B cell (primary cell): ENCODE measurements at regions not wholly inside any gene's neighbourhood (a gene's known extent, or its start where the extent isn't known, plus 50 kb on each side); places are given as distances from the start of the nearest gene placed in this dataset.

Source experiments
- ATAC-seq: fragments of 200-7000 bp; cut with Tn5 transposase; one replicate; pipeline ENCODE4 v1.10.0; 2021; ENCODE audit warnings: low read depth, mild to moderate bottlenecking, moderate number of reproducible peaks, moderate library complexity
- CTCF ChIA-PET: fragments of 350-600 bp; sonication (Branson Sonifier 250); formaldehyde crosslinking; loops from one replicate; lab custom pipeline; 2021; ENCODE audit warnings: antibody characterized with exemption, inconsistent platforms; lab: Charles Lee
- POLR2A ChIA-PET: fragments of 350-600 bp; sonication (Branson Sonifier 250); formaldehyde crosslinking; loops from one replicate; lab custom pipeline; 2021; ENCODE audit warnings: antibody characterized with exemption; lab: Charles Lee
- DNase-seq: peaks from one replicate; pipeline ENCODE4 v3.0.0; 2013
- H2AFZ ChIP-seq: 2 replicates; pipeline ENCODE4 v1.6.1; 2012; ENCODE audit warnings: mild to moderate bottlenecking, low read depth, low read length; ENCODE audit not compliant: insufficient read depth, poor library complexity, severe bottlenecking
- H3K27ac ChIP-seq, 2 donors: 1 replicate in 1 of 2; 2 replicates in 1 of 2; pipeline ENCODE4 v1.5.1; 2012 to 2013; ENCODE audit warnings: low read length in 2 of 2, mild to moderate bottlenecking in 2 of 2, moderate library complexity in 1 of 2
- H3K27me3 ChIP-seq, 4 experiments: fragments of 200-600 bp in 1 of 4; sonication (generic) in 1 of 4; replicated peaks in 1 of 4; 1 replicate in 2 of 4; 2 replicates in 2 of 4; pipeline versions ENCODE4 v1.6.1 to v1.7.0; 2013 to 2016; ENCODE audit warnings: low read length in 3 of 4, mild to moderate bottlenecking in 2 of 4, mixed read lengths in 1 of 4, moderate library complexity in 1 of 4; ENCODE audit not compliant: insufficient read depth in 4 of 4, control insufficient read depth in 3 of 4; ENCODE audit errors: control extremely low read depth in 1 of 4
- H3K36me3 ChIP-seq, 2 experiments: replicated peaks in 1 of 2; 1 replicate in 1 of 2; 2 replicates in 1 of 2; pipeline versions ENCODE4 v1.6.1 to v1.7.1; 2013; ENCODE audit warnings: low read length in 1 of 2; ENCODE audit not compliant: insufficient read depth in 2 of 2, control insufficient read depth in 1 of 2; ENCODE audit errors: control extremely low read depth in 1 of 2, extremely low read depth in 1 of 2
- H3K4me1 ChIP-seq, 2 donors: fragments of 200-600 bp in 1 of 2; sonication (generic) in 1 of 2; 1 replicate in 1 of 2; 2 replicates in 1 of 2; pipeline versions ENCODE4 v1.5.1 to v1.6.1; 2013 to 2017; ENCODE audit warnings: low read length in 2 of 2; ENCODE audit not compliant: control insufficient read depth in 2 of 2, insufficient read depth in 2 of 2
- H3K4me2 ChIP-seq: replicated peaks from 2 replicates; pipeline ENCODE3; 2012; ENCODE audit warnings: mild to moderate bottlenecking, low read depth, low read length; ENCODE audit not compliant: poor library complexity, severe bottlenecking
- H3K4me3 ChIP-seq, 5 experiments: fragments of 200-600 bp in 1 of 5; sonication (generic) in 1 of 5; 1 replicate in 3 of 5; 2 replicates in 2 of 5; pipeline versions ENCODE4 v1.5.1 to v1.7.0; 2011 to 2016; ENCODE audit warnings: low read length in 4 of 5, mild to moderate bottlenecking in 4 of 5, low read depth in 2 of 5, control low read depth in 1 of 5, moderate library complexity in 1 of 5; ENCODE audit not compliant: insufficient read depth in 1 of 5; ENCODE audit errors: control extremely low read depth in 1 of 5, extremely low read depth in 1 of 5
- H3K79me2 ChIP-seq: fragments of 200-600 bp; sonication (generic); one replicate; pipeline ENCODE4 v1.6.0; 2016; ENCODE audit warnings: low read length; ENCODE audit not compliant: control insufficient read depth, insufficient read depth
- H3K9ac ChIP-seq: fragments of 200-600 bp; sonication (generic); 2 replicates; pipeline ENCODE4 v1.6.1; 2017; ENCODE audit warnings: mild to moderate bottlenecking, low read length, moderate library complexity
- H3K9me3 ChIP-seq, 3 donors: one replicate each; pipeline versions ENCODE4 v1.6.1 to v1.7.1; 2013; ENCODE audit warnings: low read length in 2 of 3; ENCODE audit not compliant: control insufficient read depth in 2 of 3, insufficient read depth in 1 of 3; ENCODE audit errors: control extremely low read depth in 1 of 3
- H4K20me1 ChIP-seq: 2 replicates; pipeline ENCODE4 v1.6.0; 2012; ENCODE audit warnings: mild to moderate bottlenecking, low read length; ENCODE audit not compliant: insufficient read depth, control insufficient read depth, poor library complexity, severe bottlenecking
- H3K27ac Mint-ChIP-seq: one replicate; pipeline ENCODE4 v1.8.0; 2021; ENCODE audit warnings: mixed read lengths
- H3K27me3 Mint-ChIP-seq: one replicate; pipeline ENCODE4 v1.8.0; 2021; ENCODE audit warnings: mixed read lengths
- H3K4me1 Mint-ChIP-seq: one replicate; pipeline ENCODE4 v1.8.0; 2021; ENCODE audit warnings: mixed read lengths
- H3K4me3 Mint-ChIP-seq: one replicate; pipeline ENCODE4 v1.8.0; 2021; ENCODE audit warnings: mixed read lengths
- H3K9me3 Mint-ChIP-seq: one replicate; pipeline ENCODE4 v1.8.0; 2022; ENCODE audit warnings: mixed read lengths; ENCODE audit not compliant: insufficient read depth
- CTCF ChIP-seq: fragments of 200-600 bp; IDR thresholded peaks from one replicate; pipeline ENCODE4 v1.8.0; 2022; ENCODE audit warnings: antibody characterized with exemption, mild to moderate bottlenecking
- EZH2 ChIP-seq: IDR thresholded peaks from 2 replicates; pipeline ENCODE4 v1.6.1; 2012; ENCODE audit warnings: borderline replicate concordance, low read depth, mild to moderate bottlenecking, moderate library complexity, low read length; ENCODE audit not compliant: insufficient read depth, poor library complexity, severe bottlenecking
- WGBS: methylation state at CpG from one replicate; pipeline ENCODE4 v1.1.5; 2013; ENCODE audit warnings: missing lambda C conversion rate; ENCODE audit not compliant: insufficient coverage; 5-methylcytosine and 5-hydroxymethylcytosine counted together
- intact Hi-C: fragments of 100-400 bp; cut with micrococcal nuclease; formaldehyde crosslinking; loops from one replicate; pipeline ENCODE4 v1.10.0; 2022

- ATAC-seq, result no peak
- Histone ChIP-seq H3K4me2 (no peak overlapping the region), H4K20me1 (no peaks in the 10 kb centered on the region), H3K79me2 (no peaks in the 10 kb centered on the region), H3K9ac (no peak overlapping the region), H3K27me3 (no peaks in the 10 kb centered on the region), H3K9me3 (peaks cover 0 to 4% (median 0%) of the 10 kb centered on the region in 3 donors), H2AFZ (no peak overlapping the region), H3K36me3 (no peaks in the 10 kb centered on the region), H3K4me3 (no peak overlapping the region), H3K4me1 (no peaks in the 10 kb centered on the region), H3K27ac (no peak overlapping the region)
- H3K27ac Mint-ChIP-seq, result no peak overlapping the region
- H3K4me1 Mint-ChIP-seq, result no peaks in the 10 kb centered on the region
- H3K27me3 Mint-ChIP-seq, result peaks cover 7% of the 10 kb centered on the region
- no peak for TF ChIP-seq CTCF
- TF ChIP-seq EZH2, result no peak
- H3K9me3 Mint-ChIP-seq, result peaks cover 4% of the 10 kb centered on the region
- intact Hi-C loops, result no loop called here
- DNase-seq, result no peak
- WGBS, result 82% methylated on average over 2 of the region's 2 CpGs
- H3K4me3 Mint-ChIP-seq, result no peak overlapping the region
- CTCF ChIA-PET, result no interaction called here
- POLR2A ChIA-PET, result no interaction called here
Observed at GRCh38 chr1:60622486-60622885, 459.9 kb upstream of the NFIA start.

GRCh38 chr1:60621368-60621851 lies 461.0 kb upstream of the NFIA start:
- Histone ChIP-seq H3K36me3 (no peaks in the 10 kb centered on the region), H3K4me3 (no peak overlapping the region)
- peaks cover 4% of the 10 kb centered on the region for H3K9me3 Mint-ChIP-seq

More at GRCh38 chr1:60621368-60621851, 461.0 kb upstream of the NFIA start:
- H3K9me3 ChIP-seq, result peaks cover 0 to 4% (median 0%) of the 10 kb centered on the region in 3 donors
- no peak overlapping the region for H3K4me2 ChIP-seq
- no peaks in the 10 kb centered on the region for H3K79me2 ChIP-seq
- peaks cover 7% of the 10 kb centered on the region for H3K27me3 Mint-ChIP-seq
- WGBS, result 11% methylated on average over 4 of the region's 10 CpGs
- H3K27ac ChIP-seq, result no peak overlapping the region
- H3K27ac Mint-ChIP-seq, result no peak overlapping the region
- ATAC-seq (no peak), DNase-seq (no peak)
- intact Hi-C loops, result no loop called here
- CTCF ChIA-PET, result no interaction called here
- H3K4me3 Mint-ChIP-seq, result no peak overlapping the region
- TF ChIP-seq CTCF (no peak), EZH2 (no peak)
- no peak overlapping the region for H2AFZ ChIP-seq
- H3K4me1 Mint-ChIP-seq, result no peaks in the 10 kb centered on the region
- H3K27me3 ChIP-seq, result no peaks in the 10 kb centered on the region
- H3K9ac ChIP-seq, result no peak overlapping the region
- no peaks in the 10 kb centered on the region for H4K20me1 ChIP-seq
- H3K4me1 ChIP-seq, result no peaks in the 10 kb centered on the region
- POLR2A ChIA-PET, result no interaction called here
